Lung microvascular endothelial cell (primary cell): ENCODE measurements at regions not wholly inside any gene's neighbourhood (a gene's known extent, or its start where the extent isn't known, plus 50 kb on each side); places are given as distances from the start of the nearest gene placed in this dataset.
A peak's percentile ranks its signal among the peaks of the same experiment; 100 is the strongest.
"Not testable (repeated sequence)": the region's sequence is repeated elsewhere in the genome, so short reads cannot be mapped to it uniquely, and the experiment has no call there.

Source experiments
- DNase-seq, 2 donors: peaks; one replicate each; pipeline versions ENCODE4 v3.0.0 to v3.0.0-alpha.2; 2010; ENCODE audit warnings: low read depth in 2 of 2

- DNase-seq: no peak
Measured at GRCh38 chr6:97909380-97909779, 626.4 kb upstream of the MMS22L start.

- DNase-seq: no peak
Measured at GRCh38 chr6:97913721-97914120, 630.7 kb upstream of the MMS22L start.

- DNase-seq: no peak
Measured at GRCh38 chr6:97914912-97915311, 631.9 kb upstream of the MMS22L start.

- no peak for DNase-seq
Measured at GRCh38 chr6:97915537-97915936, 632.5 kb upstream of the MMS22L start.

GRCh38 chr6:97917369-97917768 is 634.4 kb upstream of the MMS22L start:
- no peak for DNase-seq

- no peak for DNase-seq
Measured at GRCh38 chr6:97919046-97919445, 636.0 kb upstream of the MMS22L start.

- DNase-seq: no peak
Measured at GRCh38 chr6:97919631-97920030, 636.6 kb upstream of the MMS22L start.

- no peak for DNase-seq
Measured at GRCh38 chr6:97923249-97923648, 640.2 kb upstream of the MMS22L start.

GRCh38 chr6:97925504-97925903 is 642.5 kb upstream of the MMS22L start:
- no peak for DNase-seq

- DNase-seq: no peak
Measured at GRCh38 chr6:97939440-97940168, 656.6 kb upstream of the MMS22L start.

GRCh38 chr6:97947841-97948240 is 664.8 kb upstream of the MMS22L start:
- peak; percentile 26 to 81 for DNase-seq

GRCh38 chr6:97958134-97958533 is 675.1 kb upstream of the MMS22L start:
- DNase-seq: no peak

- no peak for DNase-seq
Measured at GRCh38 chr6:97963193-97963592, 680.2 kb upstream of the MMS22L start.

GRCh38 chr6:97969065-97969464 is 686.0 kb upstream of the MMS22L start:
- no peak for DNase-seq

GRCh38 chr6:97977084-97977483 is 694.1 kb upstream of the MMS22L start:
- no peak for DNase-seq

GRCh38 chr6:97978855-97979271 is 695.8 kb upstream of the MMS22L start:
- no peak for DNase-seq

GRCh38 chr6:97979285-97979684 is 696.3 kb upstream of the MMS22L start:
- not testable (repeated sequence) for DNase-seq

- DNase-seq: no peak
Measured at GRCh38 chr6:97989451-97989850, 706.4 kb upstream of the MMS22L start.

- DNase-seq: no peak
Measured at GRCh38 chr6:97995158-97995557, 712.1 kb upstream of the MMS22L start.

- DNase-seq: no peak
Measured at GRCh38 chr6:98002678-98003077, 719.7 kb upstream of the MMS22L start.

GRCh38 chr6:98014442-98015201 is 731.6 kb upstream of the MMS22L start:
- no peak for DNase-seq

GRCh38 chr6:98016565-98016964 is 733.5 kb upstream of the MMS22L start:
- DNase-seq: no peak

GRCh38 chr6:98020222-98020621 is 737.2 kb upstream of the MMS22L start:
- no peak for DNase-seq
